Keratinocyte (primary cell): ENCODE measurements at regions not wholly inside any gene's neighbourhood (a gene's known extent, or its start where the extent isn't known, plus 50 kb on each side); places are given as distances from the start of the nearest gene placed in this dataset.

Experiments used
- DNase-seq: peaks from one replicate; pipeline ENCODE4 v3.0.0-alpha.2; 2011; ENCODE audit warnings: low read depth, missing footprints, low spot score
- FAIRE-seq: peaks from 2 replicates; lab custom pipeline; 2011; peaks lifted over from hg19 to GRCh38; lab: Jason Lieb, UNC
- H2AFZ ChIP-seq: 2 replicates; pipeline ENCODE4 v1.6.0; 2012; ENCODE audit warnings: low read length, control low read depth, inconsistent platforms; ENCODE audit not compliant: control insufficient read depth
- H3K27ac ChIP-seq: 2 replicates; pipeline ENCODE4 v1.5.1; 2011; ENCODE audit warnings: low read length; ENCODE audit not compliant: control insufficient read depth, insufficient read depth
- H3K27me3 ChIP-seq: 3 replicates; pipeline ENCODE4 v1.6.0; 2011; ENCODE audit warnings: low read length; ENCODE audit not compliant: control insufficient read depth, insufficient read depth; ENCODE audit errors: extremely low read depth
- H3K36me3 ChIP-seq, 2 experiments: 2 replicates in 1 of 2; 3 replicates in 1 of 2; pipeline ENCODE4 v1.5.1; 2011; ENCODE audit warnings: low read length in 2 of 2, mild to moderate bottlenecking in 1 of 2; ENCODE audit not compliant: control insufficient read depth in 2 of 2, insufficient read depth in 2 of 2; ENCODE audit errors: extremely low read depth in 1 of 2
- H3K4me1 ChIP-seq: 3 replicates; pipeline ENCODE4 v1.5.1; 2011; ENCODE audit warnings: low read length; ENCODE audit not compliant: control insufficient read depth, insufficient read depth; ENCODE audit errors: extremely low read depth
- H3K4me2 ChIP-seq: 3 replicates; pipeline ENCODE4 v1.6.0; 2011; ENCODE audit warnings: low read depth, low read length; ENCODE audit not compliant: control insufficient read depth, insufficient read depth; ENCODE audit errors: extremely low read depth
- H3K4me3 ChIP-seq, 3 experiments: fragments of 200-600 bp in 1 of 3; sonication (generic) in 1 of 3; 2 replicates in 2 of 3; 3 replicates in 1 of 3; pipeline ENCODE4 v1.5.1; 2011 to 2016; ENCODE audit warnings: low read length in 3 of 3, mild to moderate bottlenecking in 3 of 3, control low read depth in 2 of 3, inconsistent platforms in 1 of 3, low read depth in 1 of 3, mixed read lengths in 1 of 3, mixed run types in 1 of 3, moderate library complexity in 1 of 3; ENCODE audit not compliant: control insufficient read depth in 2 of 3, insufficient read depth in 2 of 3; ENCODE audit errors: extremely low read depth in 1 of 3
- H3K79me2 ChIP-seq: 2 replicates; pipeline ENCODE4 v1.6.0; 2012; ENCODE audit warnings: low read length; ENCODE audit not compliant: control insufficient read depth, insufficient read depth
- H3K9ac ChIP-seq: 3 replicates; pipeline ENCODE4 v1.6.0; 2011; ENCODE audit warnings: low read length; ENCODE audit not compliant: control insufficient read depth, insufficient read depth; ENCODE audit errors: extremely low read depth
- H3K9me1 ChIP-seq: 3 replicates; pipeline ENCODE4 v1.6.0; 2011; ENCODE audit warnings: low read length; ENCODE audit not compliant: control insufficient read depth, insufficient read depth; ENCODE audit errors: extremely low read depth
- H3K9me3 ChIP-seq: 2 replicates; pipeline ENCODE4 v1.5.1; 2012; ENCODE audit warnings: low read depth, low read length; ENCODE audit not compliant: control insufficient read depth
- H4K20me1 ChIP-seq: 3 replicates; pipeline ENCODE4 v1.6.0; 2011; ENCODE audit warnings: low read length; ENCODE audit not compliant: control insufficient read depth, insufficient read depth; ENCODE audit errors: extremely low read depth
- CTCF ChIP-seq, 3 experiments: IDR thresholded peaks in 1 of 3; conservative IDR thresholded peaks in 1 of 3; optimal IDR thresholded peaks in 1 of 3; 2 replicates in 2 of 3; 3 replicates in 1 of 3; pipeline versions ENCODE3 to v1.5.1; 2011; ENCODE audit warnings: low read length in 3 of 3, mild to moderate bottlenecking in 3 of 3, moderate library complexity in 2 of 3, control low read depth in 1 of 3, inconsistent platforms in 1 of 3; ENCODE audit not compliant: insufficient read depth in 2 of 3; ENCODE audit errors: extremely low read depth in 1 of 3
- EZH2 ChIP-seq: IDR thresholded peaks from one replicate; pipeline ENCODE4 v1.6.1; 2012; ENCODE audit warnings: inconsistent platforms, mild to moderate bottlenecking, low read length, moderate library complexity
- dilution Hi-C: fragments of 300-500 bp; cut with MboI; formaldehyde crosslinking; loops from one replicate; pipeline ENCODE4 v1.7.0; 2020; ENCODE audit warnings: low sequenced_read_pairs; ENCODE audit not compliant: extremely low pct_ligation_motif_present

DNA sequence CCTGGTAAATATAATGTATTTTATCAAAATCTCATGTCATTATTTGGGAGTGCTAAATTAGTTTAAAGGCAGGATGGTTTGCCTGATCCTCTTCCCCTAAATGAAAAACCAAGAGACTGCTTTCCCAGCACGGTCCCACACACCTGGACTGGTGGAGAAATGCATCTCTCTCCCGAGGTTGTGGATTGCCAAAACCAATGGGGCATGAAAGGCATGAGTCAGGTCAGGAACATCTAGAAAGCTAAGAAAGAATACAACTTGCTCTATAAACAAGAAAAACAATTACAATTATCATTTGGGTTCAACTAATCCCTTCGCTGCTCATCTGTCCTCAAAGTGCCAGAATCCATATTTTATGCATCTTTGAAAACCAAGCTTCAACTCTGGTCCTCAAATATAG lies 308.3 kb upstream of the IRAK1BP1 start:
- no peaks in the 10 kb centered on the region for H3K27me3 ChIP-seq
- dilution Hi-C loops, result no loop called here
- no peak overlapping the region for H3K27ac ChIP-seq
- H2AFZ ChIP-seq, result no peak overlapping the region
- no peak overlapping the region for H3K4me2 ChIP-seq
- no peak for TF ChIP-seq CTCF (optimal IDR thresholded peaks at IDR 0.05 in 1 of 3, IDR thresholded peaks at IDR 0.05 in 1 of 3, conservative IDR thresholded peaks at IDR 0.05 in 1 of 3; ENCODE audit: extremely low read depth in 1 of 3, insufficient read depth in 2 of 3, low read length in 3 of 3)
- no peak for TF ChIP-seq EZH2
- no peak overlapping the region for H3K9ac ChIP-seq
- no peaks in the 10 kb centered on the region for H3K36me3 ChIP-seq
- H4K20me1 ChIP-seq, result no peaks in the 10 kb centered on the region
- FAIRE-seq (no peak), DNase-seq (no peak)
- no peaks in the 10 kb centered on the region for H3K9me3 ChIP-seq
- H3K9me1 ChIP-seq, result no peaks in the 10 kb centered on the region
- no peaks in the 10 kb centered on the region for H3K4me1 ChIP-seq
- no peak overlapping the region for H3K4me3 ChIP-seq
- no peaks in the 10 kb centered on the region for H3K79me2 ChIP-seq

- no peak for TF ChIP-seq CTCF (optimal IDR thresholded peaks at IDR 0.05 in 1 of 3, IDR thresholded peaks at IDR 0.05 in 1 of 3, conservative IDR thresholded peaks at IDR 0.05 in 1 of 3; ENCODE audit: extremely low read depth in 1 of 3, insufficient read depth in 2 of 3, low read length in 3 of 3)
- TF ChIP-seq EZH2, result no peak
- Histone ChIP-seq H2AFZ (no peak overlapping the region), H3K9me3 (no peaks in the 10 kb centered on the region), H3K9me1 (no peaks in the 10 kb centered on the region), H3K4me3 (no peak overlapping the region), H3K36me3 (no peaks in the 10 kb centered on the region), H3K79me2 (no peaks in the 10 kb centered on the region), H3K4me1 (no peaks in the 10 kb centered on the region), H3K27me3 (no peaks in the 10 kb centered on the region), H3K27ac (no peak overlapping the region), H4K20me1 (no peaks in the 10 kb centered on the region), H3K4me2 (no peak overlapping the region), H3K9ac (no peak overlapping the region)
- FAIRE-seq, result no peak
- DNase-seq, result no peak
- dilution Hi-C loops, result no loop called here
Observed at GRCh38 chr6:78561015-78561414, 306.3 kb upstream of the IRAK1BP1 start.
